HG03095 (cell line): ENCODE measurements at regions not wholly inside any gene's neighbourhood (a gene's known extent, or its start where the extent isn't known, plus 50 kb on each side); places are given as distances from the start of the nearest gene placed in this dataset.
"Not testable (repeated sequence)": the region's sequence is repeated elsewhere in the genome, so short reads cannot be mapped to it uniquely, and the experiment has no call there.

Experiments used
- ATAC-seq: cut with Tn5 transposase; IDR thresholded peaks from one replicate; pipeline ENCODE4 v1.9.1; 2021; ENCODE audit warnings: moderate library complexity; ENCODE audit not compliant: unreplicated experiment

GRCh38 chr3:15982667-15983196, 185.0 kb upstream of the ANKRD28 start:
- no peak for ATAC-seq

- no peak for ATAC-seq
Observed at GRCh38 chr3:15983232-15983631, 185.5 kb upstream of the ANKRD28 start.

- ATAC-seq, result no peak
Observed at GRCh38 chr3:15983693-15984092, 185.9 kb upstream of the ANKRD28 start.

GRCh38 chr3:15989419-15989818, 185.1 kb upstream of the GALNT15 start:
- no peak for ATAC-seq

GRCh38 chr3:15993660-15994059, 180.8 kb upstream of the GALNT15 start:
- ATAC-seq, result not testable (repeated sequence)

GRCh38 chr3:15996496-15996895, 178.0 kb upstream of the GALNT15 start:
- not testable (repeated sequence) for ATAC-seq

- ATAC-seq, result peak; percentile 72
Observed at GRCh38 chr3:15997274-15997943, 177.1 kb upstream of the GALNT15 start.

GRCh38 chr3:15998911-15999310, 175.6 kb upstream of the GALNT15 start:
- ATAC-seq, result no peak

GRCh38 chr3:16004812-16005211, 169.7 kb upstream of the GALNT15 start:
- ATAC-seq, result no peak

GRCh38 chr3:16011376-16011775, 163.1 kb upstream of the GALNT15 start:
- ATAC-seq, result no peak

GRCh38 chr3:16012086-16012485, 162.4 kb upstream of the GALNT15 start:
- no peak for ATAC-seq

GRCh38 chr3:16013568-16013967, 160.9 kb upstream of the GALNT15 start:
- no peak for ATAC-seq

GRCh38 chr3:16021801-16022200, 152.7 kb upstream of the GALNT15 start:
- not testable (repeated sequence) for ATAC-seq

GRCh38 chr3:16023881-16024280, 150.6 kb upstream of the GALNT15 start:
- ATAC-seq, result not testable (repeated sequence)

- ATAC-seq, result no peak
Observed at GRCh38 chr3:16024548-16024947, 149.9 kb upstream of the GALNT15 start.

GRCh38 chr3:16026753-16027152, 147.7 kb upstream of the GALNT15 start:
- no peak for ATAC-seq

- no peak for ATAC-seq
Observed at GRCh38 chr3:16028604-16029003, 145.9 kb upstream of the GALNT15 start.

GRCh38 chr3:16030342-16030741, 144.1 kb upstream of the GALNT15 start:
- ATAC-seq, result no peak

GRCh38 chr3:16031434-16031833, 143.0 kb upstream of the GALNT15 start:
- ATAC-seq, result no peak

GRCh38 chr3:16033889-16034687, 140.4 kb upstream of the GALNT15 start:
- no peak for ATAC-seq

GRCh38 chr3:16040991-16041390, 133.5 kb upstream of the GALNT15 start:
- ATAC-seq, result no peak
